HPDE6-E6E7 (cell line): ENCODE measurements at regions not wholly inside any gene's neighbourhood (a gene's known extent, or its start where the extent isn't known, plus 50 kb on each side); places are given as distances from the start of the nearest gene placed in this dataset.

ENCODE experiments used
- DNase-seq: peaks from one replicate; pipeline ENCODE4 v3.0.0; 2011; ENCODE audit warnings: missing footprints; ENCODE audit errors: extremely low spot score

DNA sequence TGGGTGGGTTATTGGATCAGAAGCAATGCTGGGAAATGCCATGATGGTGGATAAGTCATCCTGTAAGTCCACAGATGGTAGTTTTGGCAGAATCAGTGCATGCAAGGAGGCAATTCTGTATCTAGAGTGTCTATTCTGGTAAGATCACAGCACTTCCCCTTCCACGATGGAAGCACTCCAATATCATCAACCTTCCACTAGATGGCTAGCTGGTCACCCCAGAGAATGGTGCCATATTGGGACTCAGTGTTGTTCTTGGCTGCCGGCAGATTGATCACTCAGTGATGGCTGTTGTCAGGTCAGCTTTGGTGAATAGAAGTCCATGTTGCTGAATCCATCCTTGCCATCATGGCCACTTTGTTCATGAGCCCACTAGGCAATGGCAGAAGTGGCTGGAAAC is 553.5 kb downstream of the CSNK1G3 start:
- DNase-seq: no peak

DNA sequence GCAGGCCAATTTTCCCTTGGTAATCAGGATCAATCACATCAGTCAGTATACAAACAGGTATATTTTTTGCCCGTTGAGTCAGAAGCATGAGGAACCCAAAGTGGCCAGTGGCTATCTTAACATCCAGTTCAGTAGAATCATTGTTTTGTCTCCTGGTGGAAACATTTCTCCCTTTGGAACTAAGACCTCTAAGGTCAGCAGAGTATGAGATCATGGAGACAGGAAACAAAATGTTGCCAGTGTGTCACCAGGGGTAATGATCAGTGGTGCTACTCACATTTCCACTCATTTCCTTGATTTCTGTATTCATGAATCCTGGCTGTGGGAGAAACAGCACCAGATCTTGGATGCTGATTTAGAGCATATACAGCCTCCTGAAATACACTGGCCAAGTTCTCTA is 553.0 kb downstream of the CSNK1G3 start:
- DNase-seq: no peak

DNA sequence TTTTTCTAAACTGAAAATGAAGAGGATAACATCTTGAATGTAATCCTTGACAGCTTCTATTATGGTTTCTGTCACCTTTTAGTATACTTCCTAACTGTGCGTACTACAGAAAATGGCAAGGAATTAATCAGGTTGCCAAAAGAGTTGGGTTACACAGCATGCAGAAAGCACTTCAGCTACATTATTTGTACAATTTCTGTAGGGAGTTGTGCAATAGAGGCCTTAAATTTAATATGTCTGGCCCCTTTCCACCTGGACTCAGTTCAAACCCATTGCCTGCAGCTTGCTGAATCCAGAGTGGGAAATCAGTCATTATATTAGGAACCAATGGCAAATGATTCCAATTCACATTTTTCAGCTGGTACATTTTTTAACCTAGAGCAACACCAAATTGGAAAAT is 549.7 kb downstream of the CSNK1G3 start:
- no peak for DNase-seq

DNA sequence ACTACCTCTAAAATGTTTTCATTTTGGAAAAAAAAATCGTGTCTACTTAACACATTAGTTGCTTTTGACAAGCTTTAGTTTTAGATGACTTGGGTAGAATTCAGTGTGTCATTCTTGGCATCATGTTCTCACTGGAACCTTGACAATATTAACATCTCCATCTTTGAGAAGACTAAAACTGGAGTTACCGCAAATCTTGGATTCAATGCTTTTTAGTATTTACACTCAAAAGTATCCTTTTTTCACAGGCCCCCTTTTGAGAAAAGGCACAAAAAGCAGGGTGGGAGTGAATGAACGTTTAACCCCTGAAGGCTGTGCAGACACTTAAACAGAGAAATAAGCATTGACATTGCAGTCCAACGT is 549.1 kb downstream of the CSNK1G3 start:
- DNase-seq: no peak

DNA sequence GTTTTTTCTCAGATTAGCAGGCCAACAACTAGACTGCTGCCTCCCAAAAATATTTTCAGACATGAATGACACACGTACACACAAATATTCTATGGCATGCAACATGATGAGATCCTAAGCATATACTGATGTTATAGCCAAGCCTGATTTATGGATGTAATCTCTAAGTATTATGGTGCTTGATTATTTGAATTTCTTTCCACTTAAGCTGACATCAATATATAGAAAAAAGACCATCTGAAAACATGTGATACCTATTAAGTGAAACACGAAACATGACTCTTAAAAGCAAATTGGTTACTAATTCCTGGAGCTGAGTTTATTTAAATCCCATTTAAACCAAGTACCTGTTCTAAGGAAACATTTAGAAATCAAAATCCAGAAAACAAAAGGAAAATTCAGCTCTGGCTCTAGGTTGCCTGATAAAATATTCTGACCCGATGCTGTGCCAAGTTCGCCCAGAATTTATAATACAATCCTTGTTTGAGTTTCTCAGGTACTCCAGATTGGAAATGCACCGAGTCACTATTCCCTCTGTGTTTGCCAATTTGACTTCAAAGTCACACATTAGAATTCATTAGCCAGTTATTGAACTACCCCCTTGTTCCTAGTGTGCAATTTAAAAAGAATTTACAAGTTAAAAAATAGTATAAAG is 548.6 kb downstream of the CSNK1G3 start:
- no peak for DNase-seq

DNA sequence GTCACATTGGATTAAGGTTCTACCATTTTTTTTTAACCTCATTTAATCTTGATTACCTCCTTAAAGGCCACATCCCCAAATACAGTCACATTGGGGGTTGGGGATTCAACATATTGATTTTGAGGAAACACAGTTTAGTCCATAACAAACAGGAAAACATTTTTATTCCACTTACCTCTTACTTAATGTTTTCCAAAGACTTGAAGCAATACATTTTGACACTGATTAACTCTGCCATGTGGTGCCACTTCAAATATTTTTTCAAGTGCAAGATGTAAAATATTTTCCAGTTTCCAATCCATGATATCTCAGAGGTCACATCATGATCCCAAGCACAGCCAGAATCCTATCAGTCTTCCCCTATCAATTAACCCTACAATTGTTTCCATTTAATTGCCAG is 548.0 kb downstream of the CSNK1G3 start:
- DNase-seq: no peak

DNA sequence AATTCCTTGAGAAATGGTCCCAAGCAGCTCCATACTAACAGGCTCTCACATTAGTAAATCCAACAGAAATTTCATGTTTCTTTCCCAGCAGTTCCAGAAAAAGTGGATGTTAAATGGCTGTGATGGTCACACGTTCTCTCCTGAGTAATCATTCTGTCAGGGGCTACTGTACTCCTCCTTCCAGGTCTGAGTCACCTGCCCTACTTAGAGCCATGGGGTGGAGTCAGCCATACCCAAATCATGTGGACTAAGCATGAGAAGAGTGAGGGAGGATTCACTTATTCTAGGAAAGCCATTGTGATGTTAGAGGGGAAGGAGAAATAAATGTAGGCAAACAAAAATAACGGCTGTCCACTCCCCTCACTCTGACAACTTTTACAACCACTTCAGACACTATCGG is 547.2 kb downstream of the CSNK1G3 start:
- no peak for DNase-seq

DNA sequence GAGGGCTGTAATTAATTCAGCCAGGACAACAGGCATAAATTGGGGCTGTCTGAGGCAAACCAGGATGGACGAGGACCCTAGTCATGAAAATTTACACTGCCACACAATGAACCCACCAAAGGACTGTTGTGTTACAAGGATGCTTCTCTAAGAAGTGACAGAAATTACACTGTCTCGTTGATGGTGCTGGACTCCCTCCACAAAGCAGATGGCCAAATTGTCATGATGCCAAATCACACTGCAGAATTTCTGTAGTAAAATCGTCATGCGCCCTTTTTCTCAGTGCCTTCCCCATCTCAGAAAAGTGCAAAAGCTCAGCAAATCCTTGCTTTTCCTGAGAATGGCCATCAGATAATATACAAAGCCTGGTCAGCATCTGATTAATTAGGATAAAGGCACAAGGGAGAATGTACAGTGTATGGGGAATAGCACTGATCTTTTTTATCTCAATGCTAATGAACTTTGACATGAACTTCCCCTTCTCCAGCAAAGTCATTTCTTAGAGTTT is 545.8 kb downstream of the CSNK1G3 start:
- DNase-seq: no peak

DNA sequence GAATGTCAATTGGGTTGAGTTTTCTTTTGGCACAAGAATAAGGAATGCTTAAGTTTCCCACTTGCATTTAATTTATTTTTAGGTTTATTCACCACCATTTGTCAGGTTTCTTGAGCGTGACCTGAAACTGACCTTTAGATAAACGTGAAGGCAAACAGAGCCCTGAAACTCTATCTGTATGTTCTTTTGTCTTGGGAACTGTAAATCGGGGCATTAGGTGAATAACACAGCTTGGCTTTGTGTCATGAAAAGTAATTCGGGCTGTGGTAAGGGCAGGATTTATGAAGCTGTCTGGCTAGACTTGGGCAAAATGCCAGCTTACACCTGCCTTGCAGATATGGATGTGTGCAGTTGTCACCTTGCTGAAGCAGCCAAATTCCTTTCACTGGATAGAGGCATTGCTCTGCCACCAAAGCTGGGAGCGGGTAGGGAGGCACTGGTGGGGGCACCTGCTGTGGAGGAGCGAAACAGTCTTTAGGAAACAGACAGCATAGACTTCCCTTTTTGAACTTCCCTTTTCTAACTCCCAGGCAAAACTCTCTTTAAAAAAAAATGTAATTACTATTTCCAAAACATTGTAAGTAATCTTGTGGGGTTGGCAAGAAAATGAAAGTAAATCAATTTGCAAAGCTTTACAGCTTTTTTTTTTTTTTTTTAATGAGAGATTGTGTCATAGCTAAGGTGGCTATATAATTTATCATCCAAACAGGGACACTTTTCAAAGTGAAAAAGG is 545.2 kb downstream of the CSNK1G3 start:
- DNase-seq: no peak

DNA sequence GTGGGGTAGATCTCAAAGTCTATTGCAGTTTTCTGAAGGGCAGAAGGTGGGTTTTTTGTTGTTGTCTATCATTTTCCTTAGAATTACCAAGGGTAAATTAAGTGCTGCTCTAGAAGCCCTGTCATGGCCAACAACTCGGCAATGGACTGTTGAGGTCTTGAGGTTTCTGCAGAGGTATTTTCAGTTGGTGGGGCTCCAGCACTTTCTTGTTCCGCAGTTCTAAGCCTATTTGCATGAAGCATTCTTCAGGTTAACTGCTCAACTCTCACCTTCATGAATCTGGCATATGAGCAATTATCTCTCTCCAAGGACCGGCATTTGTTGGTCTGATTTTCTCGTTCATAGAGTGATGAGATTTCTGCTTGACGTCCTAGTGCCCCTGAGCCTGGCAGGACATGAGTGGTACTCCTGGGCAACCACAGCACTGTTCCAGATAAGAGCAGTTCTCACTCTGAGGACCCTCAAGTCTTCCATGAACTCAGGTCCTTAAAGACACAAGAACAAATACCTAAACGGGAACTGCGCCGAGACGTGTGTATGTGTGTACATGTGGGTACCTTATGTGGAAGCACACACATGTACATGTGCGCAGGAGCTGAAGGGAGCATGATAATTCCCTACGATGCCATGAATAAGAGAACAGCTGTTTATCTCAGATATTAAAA is 544.5 kb downstream of the CSNK1G3 start:
- no peak for DNase-seq

DNA sequence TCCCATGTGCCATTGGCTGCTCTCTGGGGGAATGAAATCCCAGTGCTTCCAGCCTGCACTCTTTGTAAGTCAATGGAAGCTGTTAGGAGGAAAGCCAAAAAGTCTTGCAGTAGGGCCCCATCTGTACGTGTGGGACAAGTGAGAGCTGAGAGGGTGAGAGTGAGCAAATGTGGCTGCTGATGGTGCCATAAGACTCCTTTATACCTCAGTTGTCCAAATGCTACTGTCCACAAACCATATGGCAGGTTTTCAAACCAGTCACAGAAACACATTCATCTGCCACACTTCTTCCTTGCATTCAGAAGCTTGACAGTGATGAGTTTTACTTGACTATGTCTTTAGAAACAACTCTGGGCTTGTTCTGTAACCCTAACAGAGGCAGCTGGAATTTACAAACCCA is 543.8 kb downstream of the CSNK1G3 start:
- DNase-seq: no peak

DNA sequence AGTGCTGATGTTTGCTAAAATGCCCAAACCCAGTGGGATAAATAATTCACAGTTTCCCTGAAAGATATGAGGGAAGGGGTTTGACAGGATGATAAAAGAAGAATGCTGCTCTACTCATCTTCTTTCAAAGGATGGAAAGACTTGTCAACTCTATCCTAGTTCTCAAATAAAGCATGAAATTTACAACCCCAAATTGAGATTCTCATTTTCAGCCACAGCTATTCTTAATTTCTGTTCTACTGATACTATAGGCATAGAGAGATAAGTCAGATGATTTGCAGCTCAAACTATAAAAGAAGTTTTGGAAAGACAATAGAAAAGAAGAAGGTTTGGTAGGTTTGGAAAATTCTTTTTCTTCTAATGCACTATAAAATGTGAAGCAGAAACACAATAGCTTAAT is 542.6 kb downstream of the CSNK1G3 start:
- no peak for DNase-seq

DNA sequence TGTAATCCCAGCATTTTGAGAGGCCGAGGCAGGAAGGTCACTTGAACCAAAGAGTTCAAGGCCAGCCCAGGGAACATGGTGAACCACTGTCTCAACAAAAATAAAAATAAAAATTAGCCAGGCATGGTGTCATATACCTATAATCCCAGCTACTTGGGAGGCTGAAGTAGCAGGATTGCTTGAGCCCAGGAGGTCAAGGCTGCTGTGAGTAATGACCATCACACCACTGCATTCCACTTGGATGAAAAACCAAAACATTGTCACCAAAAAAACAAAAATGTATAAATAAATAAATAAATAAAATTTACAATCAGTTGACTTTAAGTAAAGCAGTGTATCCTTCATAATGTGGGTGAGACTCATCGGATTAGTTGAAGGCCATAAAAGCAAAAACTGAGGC is 541.4 kb downstream of the CSNK1G3 start:
- DNase-seq: no peak

DNA sequence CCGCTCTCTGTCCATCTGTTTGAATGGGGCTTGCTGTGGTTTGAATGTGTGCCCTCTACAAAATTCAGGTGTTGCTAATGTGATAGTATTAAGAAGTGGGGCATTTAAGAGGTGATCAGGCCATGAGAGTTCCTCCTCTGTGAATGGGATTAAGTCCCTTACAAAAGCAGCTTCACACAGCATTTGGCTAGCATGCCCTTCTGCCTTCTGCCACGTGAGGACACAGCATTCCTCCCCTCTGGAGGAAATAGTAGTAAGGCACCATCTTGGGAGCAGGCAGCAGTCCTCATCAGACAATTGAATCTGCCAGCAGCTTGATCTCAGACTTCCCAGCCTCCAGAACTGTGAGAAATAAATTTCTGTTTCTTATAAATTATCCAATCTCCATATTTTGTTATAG is 540.2 kb downstream of the CSNK1G3 start:
- DNase-seq: no peak

DNA sequence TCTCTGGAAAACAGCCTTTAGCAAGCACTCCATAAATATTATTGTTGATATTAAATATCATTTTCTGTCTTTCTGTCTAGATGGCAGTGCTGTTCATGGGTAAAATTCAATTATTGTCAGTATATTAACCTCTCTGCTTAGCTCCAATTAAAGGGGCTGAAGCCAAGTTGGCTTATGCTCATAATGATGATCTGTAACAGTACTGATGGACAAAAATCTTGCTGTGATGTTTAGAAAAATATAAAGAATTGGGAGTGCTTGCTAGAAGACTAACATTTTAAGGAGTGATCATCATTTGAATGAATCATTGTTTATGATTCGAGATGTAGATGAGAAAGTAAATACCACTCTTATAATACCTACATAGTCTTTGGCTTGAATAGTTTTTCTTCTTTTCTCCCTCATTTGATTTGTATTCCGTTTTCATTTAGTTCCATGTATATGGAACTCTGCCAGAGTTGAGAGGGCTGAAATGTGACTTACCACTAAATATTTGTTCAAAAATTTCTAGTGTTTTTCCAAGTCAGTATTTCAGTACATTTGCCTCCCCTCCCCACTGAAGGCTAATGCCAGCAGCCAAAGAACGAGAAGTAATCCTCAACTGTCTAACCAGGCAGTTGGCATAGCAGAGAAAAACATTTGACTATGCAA is 538.3 kb downstream of the CSNK1G3 start:
- DNase-seq: no peak

DNA sequence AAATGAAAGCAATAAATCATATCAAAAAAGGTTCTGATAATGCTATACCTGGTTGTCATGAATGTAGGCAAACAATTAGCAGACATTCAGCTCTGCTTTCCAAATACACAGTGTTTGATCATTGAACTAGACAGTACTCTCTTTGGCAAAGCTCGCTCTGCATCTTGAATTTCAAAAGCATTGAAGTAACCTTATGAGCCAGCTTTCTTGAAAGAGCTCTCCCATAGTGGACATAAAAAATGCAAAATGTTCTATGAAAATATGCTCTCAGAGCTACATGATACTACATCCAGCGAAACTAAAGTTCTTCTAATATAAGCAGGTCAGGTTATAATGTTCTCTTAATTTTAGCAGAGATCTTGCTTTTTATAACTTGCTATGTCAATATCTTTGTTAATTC is 533.4 kb downstream of the CSNK1G3 start:
- no peak for DNase-seq

DNA sequence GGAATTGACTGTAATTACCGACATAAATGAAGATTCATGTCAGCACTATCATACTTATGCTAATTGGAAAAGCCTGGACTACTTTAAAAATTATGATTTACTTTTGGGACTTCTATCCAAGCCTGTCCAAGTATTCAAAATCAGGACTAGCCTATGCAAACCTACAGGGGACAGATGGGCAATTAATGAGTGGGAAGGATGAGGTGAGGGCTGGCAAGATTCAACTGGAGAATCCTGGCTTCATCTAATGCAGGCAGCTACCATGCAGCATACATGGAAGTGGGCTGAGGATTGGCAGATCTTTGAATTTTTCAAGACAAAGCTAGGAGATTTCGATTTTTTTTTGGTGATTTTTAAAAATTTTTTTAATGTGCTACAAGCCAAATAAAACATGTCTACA is 532.6 kb downstream of the CSNK1G3 start:
- no peak for DNase-seq

DNA sequence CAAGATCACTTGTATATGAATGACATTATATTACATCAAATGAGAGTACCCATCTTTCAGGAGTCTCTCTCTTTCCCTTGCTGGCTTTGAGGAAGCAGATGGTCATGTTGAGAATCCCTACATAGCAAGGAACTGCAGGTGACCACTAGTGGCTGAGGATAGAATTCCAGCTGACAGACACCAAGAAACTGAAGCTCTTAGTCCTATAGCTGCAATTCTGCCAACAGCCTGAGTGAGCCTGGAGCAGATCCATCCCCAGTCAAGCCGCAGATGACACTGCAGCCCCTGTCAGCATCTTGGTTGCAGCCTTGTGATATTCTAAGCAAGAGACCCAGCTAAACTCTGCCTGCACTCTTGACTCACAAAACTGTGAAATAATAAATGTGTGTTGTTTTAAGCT is 531.5 kb downstream of the CSNK1G3 start:
- DNase-seq: no peak

DNA sequence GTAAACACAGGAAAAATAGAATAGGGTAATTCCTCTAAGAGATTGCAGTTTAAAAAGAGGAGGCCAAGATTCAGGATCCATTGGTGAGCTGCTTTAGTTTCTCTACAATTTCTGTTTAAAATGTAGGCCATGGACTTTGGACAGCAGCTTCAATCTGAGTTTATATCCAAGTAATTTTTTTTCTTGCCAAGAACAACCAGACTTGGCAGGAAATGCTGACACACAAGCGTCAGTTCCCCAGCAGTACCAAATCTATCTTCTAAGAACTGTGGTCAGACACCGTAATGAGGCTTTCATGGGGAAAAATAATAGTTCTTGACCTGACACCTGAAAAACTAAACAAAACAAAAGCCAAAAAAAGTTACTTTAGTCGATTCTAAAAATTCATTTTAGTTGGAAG is 528.8 kb downstream of the CSNK1G3 start:
- no peak for DNase-seq

DNA sequence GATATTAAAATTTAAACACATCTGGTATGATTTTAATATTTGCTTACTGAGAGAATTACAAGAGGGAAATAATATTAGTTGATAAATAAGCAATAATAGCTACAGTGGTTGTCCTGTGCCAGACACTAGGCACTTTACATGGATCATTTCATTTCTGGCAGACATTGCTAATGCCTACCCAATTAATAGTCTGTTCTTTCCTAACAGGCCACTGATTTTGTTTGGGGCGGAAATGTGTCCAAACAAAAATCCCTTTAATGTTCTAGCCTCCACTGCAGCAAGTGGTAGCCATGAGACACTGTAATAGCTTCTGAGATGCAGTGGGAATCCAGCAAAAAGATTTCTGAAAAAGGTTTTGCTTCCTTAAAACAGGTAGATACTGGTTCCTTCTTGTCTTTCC is 527.4 kb downstream of the CSNK1G3 start:
- no peak for DNase-seq

DNA sequence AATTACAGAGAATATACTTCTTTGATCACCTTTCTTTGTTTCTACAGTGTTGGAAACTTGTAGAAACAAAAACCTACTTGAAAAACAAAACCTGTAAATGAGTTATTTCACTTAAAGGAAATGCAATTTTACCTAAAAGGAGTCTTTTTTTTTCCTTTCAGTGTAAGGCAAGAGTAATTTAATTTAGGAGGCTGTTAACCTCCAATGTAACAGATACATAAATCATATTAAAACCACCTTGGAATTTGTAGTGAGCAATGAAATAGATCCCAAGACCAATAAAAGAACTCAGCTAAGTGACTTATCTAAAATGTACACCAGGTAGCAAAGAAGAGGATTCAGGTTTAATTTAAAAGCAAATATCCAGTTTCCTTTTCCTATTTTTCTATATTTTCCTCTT is 524.8 kb downstream of the CSNK1G3 start:
- DNase-seq: no peak

DNA sequence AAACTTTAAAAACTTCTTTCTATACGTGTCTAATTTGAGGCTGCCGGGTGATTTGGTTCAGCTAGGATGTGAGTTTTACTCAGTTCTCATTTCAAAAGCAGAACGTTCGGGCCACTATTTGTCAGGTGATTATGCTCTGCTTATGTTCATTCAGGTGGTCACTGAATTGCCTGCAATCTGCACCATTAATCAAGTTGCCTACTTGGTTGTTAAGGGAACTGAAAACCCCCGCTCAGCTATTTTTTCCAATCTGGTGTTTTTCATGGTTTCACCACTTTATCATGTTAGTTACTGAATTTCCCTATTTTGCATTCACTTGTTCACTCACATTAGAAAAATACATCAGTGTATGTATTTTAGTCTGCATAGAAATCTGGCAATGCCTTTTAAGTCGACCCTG is 523.0 kb downstream of the CSNK1G3 start:
- no peak for DNase-seq
